Activated CD8-positive, alpha-beta memory T cell treated with anti-CD3 and anti-CD28 coated beads, Interleukin-2, amount 50 U/mL, for 1 hour (primary cell): ENCODE measurements at regions not wholly inside any gene's neighbourhood (a gene's known extent, or its start where the extent isn't known, plus 50 kb on each side); places are given as distances from the start of the nearest gene placed in this dataset.

Experiments
- DNase-seq: peaks from one replicate; pipeline ENCODE4 v3.0.0-alpha.2; 2020; ENCODE audit errors: extremely low read depth

GRCh38 chr5:1706021-1706420 lies 93.6 kb downstream of the MRPL36 start:
- DNase-seq: no peak

- no peak for DNase-seq
Observed at GRCh38 chr5:1704676-1705075, 95.0 kb downstream of the MRPL36 start.

- no peak for DNase-seq
Observed at GRCh38 chr5:1704266-1704665, 95.4 kb downstream of the MRPL36 start.

- DNase-seq: no peak
Observed at GRCh38 chr5:1703352-1704050, 96.1 kb downstream of the MRPL36 start.

- DNase-seq: no peak
Observed at GRCh38 chr5:1702318-1702717, 97.3 kb downstream of the MRPL36 start.

- no peak for DNase-seq
Observed at GRCh38 chr5:1701884-1702283, 97.8 kb downstream of the MRPL36 start.

- no peak for DNase-seq
Observed at GRCh38 chr5:1701216-1701864, 98.3 kb downstream of the MRPL36 start.

GRCh38 chr5:1699394-1699793 lies 100.2 kb downstream of the MRPL36 start:
- DNase-seq: no peak

- DNase-seq: no peak
Observed at GRCh38 chr5:1698589-1699316, 100.9 kb downstream of the MRPL36 start.

- no peak for DNase-seq
Observed at GRCh38 chr5:1692381-1692780, 107.3 kb downstream of the MRPL36 start.

GRCh38 chr5:1687301-1687970 lies 112.2 kb downstream of the MRPL36 start:
- DNase-seq: no peak

- no peak for DNase-seq
Observed at GRCh38 chr5:1686016-1686802, 113.4 kb downstream of the MRPL36 start.

GRCh38 chr5:1685066-1685465 lies 114.6 kb downstream of the MRPL36 start:
- DNase-seq: no peak

GRCh38 chr5:1681955-1682354 lies 117.7 kb downstream of the MRPL36 start:
- no peak for DNase-seq

GRCh38 chr5:1673042-1673677 lies 126.5 kb downstream of the MRPL36 start:
- no peak for DNase-seq

GRCh38 chr5:1672396-1672795 lies 127.2 kb downstream of the MRPL36 start:
- DNase-seq: no peak

- DNase-seq: no peak
Observed at GRCh38 chr5:1671351-1671750, 128.3 kb downstream of the MRPL36 start.

- DNase-seq: no peak
Observed at GRCh38 chr5:1670351-1670750, 129.3 kb downstream of the MRPL36 start.

- DNase-seq: no peak
Observed at GRCh38 chr5:1669276-1670155, 130.1 kb downstream of the MRPL36 start.

- no peak for DNase-seq
Observed at GRCh38 chr5:1668141-1668721, 131.4 kb downstream of the MRPL36 start.
